EL (cell line): ENCODE measurements at regions not wholly inside any gene's neighbourhood (a gene's known extent, or its start where the extent isn't known, plus 50 kb on each side); places are given as distances from the start of the nearest gene placed in this dataset.
A peak's percentile ranks its signal among the peaks of the same experiment; 100 is the strongest.

ENCODE experiments used
- DNase-seq: peaks from one replicate; pipeline ENCODE4 v3.0.0-alpha.2; 2016

DNA sequence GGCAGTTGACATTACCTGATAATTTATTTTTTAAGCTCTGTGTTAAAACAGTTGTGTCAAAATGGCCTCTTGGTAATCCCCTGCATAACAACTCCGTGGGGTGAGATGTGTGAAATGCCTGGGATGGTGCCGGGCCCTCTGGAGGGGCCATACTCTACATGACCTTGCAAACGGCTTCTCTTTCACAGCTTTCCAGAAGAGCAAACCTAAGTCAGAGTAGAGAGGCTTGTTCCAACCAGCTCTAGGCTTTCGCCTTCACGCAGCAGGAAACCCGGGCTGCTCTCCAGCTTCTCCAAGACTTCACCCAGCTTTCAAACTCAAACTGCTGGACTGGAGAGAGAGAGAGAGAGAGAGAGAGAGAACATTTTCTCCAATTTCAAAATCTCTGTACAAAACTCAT, 120.1 kb downstream of the SNX18 start:
- no peak for DNase-seq

GRCh38 chr5:54634089-54634488, 116.5 kb downstream of the SNX18 start:
- no peak for DNase-seq

DNA sequence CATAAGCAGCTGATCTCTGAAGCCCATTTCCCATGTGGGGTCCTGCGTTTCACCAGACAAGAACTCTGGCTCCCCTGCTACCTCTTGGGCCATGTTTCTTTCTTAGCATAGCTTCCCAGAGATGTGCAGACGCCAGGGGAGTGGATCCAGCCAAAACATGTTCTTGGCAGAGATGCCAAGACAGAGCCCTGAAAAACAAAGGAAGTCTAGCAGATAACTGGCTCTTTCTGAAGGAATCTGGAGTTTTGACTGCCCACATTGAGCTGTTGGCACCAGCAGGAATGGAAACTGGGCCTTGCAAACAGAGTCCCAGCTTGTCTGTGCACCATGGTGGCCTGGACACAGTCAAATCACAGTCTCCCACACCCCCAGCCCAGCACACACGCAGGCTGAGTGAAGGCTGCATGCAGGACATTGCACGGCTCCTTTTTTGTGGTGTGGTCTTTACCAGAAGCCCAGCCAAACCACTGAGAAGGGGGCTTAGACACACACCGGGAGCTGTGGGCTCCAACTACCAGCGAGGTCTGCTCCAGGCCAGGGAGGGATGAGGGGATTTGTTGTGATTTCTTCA, 114.7 kb downstream of the SNX18 start:
- no peak for DNase-seq

DNA sequence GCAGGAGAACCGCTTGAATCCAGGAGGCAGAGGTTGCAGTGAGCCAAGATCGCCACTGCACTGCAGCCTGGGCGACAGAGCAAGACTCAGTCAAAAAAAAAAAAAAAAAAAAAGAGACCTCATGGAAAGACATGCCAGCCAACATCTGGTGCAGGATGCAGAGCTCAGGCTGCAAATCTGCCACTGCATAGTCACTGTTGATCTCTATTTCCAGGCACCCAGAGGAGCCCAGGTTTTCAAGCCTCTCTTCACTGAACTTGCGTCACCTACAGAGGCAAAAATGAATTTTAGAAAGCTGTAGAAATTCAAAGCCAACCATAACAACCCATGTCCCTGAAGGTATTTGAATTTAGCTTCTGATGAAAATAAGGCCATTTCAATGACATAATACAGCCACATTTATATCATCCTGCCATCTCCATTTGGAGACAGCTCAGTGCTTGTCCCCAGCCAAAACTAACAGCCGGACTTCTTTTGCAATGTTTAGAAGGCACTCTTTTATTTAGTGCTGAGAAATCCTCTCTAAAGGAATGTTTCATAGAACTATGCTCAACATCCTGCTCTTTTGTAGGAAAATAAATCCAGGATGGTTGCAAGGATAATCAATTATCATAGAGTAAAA, 113.3 kb downstream of the SNX18 start:
- DNase-seq: no peak

DNA sequence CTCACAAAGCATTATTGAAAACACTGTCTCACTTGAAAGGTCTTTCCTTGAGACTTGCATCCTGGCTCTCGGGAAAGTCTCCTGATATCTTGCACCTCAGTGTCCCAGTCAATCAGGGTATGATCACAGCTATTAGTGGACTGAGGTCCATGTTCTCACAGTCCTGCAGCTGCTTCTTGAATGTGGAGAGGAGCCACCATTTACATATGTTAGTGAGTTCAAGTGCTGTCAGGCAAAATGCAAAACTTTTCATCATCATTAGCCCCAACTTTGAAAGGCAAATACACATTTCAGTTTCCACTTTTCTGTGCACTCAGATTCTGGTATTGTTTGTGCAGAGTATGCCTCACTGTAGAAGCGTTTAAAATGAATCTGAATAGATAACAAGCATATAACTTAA, 111.6 kb downstream of the SNX18 start:
- no peak for DNase-seq

GRCh38 chr5:54628050-54628449, 110.5 kb downstream of the SNX18 start:
- no peak for DNase-seq

DNA sequence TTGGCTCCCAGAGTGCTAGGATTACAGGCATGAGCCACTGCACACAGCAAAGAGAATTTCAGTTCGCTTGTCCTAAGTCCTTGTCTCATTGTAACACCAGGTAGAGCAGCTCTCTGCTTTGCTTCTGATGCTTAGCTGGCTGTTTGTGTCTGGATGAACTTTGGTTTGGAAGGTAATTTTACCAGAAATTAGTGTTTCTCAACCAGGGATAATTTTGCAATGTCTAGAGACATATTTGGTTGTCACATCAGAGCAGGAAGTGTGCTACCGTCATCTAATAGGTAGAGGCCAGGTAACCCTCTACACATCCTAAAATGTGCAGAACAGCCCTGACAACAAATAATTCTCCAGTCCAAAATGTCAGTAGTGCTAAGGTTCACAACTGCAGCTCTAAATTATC, 108.8 kb downstream of the SNX18 start:
- no peak for DNase-seq

- DNase-seq: peak; percentile 26
Observed at GRCh38 chr5:54624805-54625568, 107.4 kb downstream of the SNX18 start.

DNA sequence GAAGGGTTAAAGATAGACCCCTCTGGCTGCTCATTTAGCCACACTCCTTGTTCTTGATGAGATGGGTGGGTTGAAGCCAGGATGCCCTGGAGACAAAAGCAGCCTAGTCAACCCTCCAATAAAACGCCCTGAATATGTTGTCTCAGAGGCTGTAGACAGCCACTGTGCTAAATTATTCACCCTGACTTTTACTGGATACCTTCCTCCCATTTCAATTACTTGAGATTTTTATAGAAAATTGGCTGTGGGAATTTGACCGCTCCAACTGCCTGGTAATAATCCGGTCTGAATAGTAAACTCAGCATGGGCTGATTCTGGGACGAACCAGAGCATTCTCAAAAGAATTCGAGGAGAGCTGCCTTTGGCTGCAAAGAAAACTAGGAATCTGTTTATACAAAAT, 104.2 kb downstream of the SNX18 start:
- DNase-seq: no peak

GRCh38 chr5:54621048-54621447, 103.5 kb downstream of the SNX18 start:
- no peak for DNase-seq

- DNase-seq: no peak
Observed at GRCh38 chr5:54620141-54620933, 102.8 kb downstream of the SNX18 start.

GRCh38 chr5:54619731-54620130, 102.2 kb downstream of the SNX18 start:
- no peak for DNase-seq

GRCh38 chr5:54616518-54617220, 99.1 kb downstream of the SNX18 start:
- no peak for DNase-seq

DNA sequence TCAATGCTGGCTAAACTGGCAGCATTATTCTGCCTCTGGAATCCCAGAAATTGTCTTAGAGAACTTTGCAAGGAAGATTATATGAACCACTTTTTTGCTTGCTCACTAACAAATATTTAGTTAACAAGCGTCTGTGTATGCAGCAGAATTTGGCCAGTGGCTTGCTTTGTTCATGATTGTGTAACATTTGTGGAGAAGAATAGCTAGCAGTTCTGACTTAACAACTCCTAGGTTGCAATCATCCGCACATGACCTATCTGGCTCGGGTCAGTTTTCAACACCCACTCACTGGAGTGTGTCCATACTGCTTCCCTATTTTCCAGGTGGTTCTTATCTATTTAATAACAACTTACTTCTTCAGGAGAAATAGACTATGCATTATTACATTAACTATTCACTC, 98.5 kb downstream of the SNX18 start:
- DNase-seq: no peak

DNA sequence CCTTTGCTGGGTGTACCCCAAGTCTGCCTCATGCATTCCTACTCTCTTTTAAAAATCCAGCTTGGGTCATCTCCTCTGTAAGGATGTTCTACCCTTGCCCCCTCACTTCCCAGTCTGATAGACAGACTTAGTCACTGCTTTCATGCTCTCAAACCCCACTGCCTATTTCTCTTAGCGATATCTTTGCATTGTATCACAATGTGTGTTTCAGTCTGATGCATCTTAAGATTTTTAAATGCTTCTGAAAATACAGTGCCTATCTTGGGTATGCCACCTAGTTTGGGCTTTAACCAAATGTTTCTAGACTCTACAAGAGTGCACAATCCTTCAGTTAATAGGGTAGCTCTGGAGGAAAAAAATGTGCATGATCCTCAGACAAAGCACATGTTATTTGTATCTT, 97.8 kb downstream of the SNX18 start:
- no peak for DNase-seq

DNA sequence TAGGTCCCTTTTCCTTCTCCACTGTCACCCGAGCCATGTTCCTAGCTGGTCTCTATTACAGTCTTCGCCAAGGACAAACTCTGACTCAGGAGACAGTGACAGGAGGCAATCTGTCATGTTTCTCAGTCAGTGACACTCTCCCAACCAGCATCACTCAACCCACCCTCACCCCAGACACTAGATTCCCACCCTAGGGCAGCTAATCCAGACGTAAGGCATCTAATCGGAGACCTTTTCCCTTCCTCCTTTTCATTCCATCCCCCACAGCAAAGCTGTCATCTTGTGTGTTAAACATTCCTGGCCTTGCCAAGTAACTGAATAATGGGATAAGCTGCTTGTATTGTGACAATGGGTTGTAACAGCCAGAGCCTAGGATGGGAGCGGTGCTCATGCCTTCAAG, 95.2 kb downstream of the SNX18 start:
- DNase-seq: no peak

DNA sequence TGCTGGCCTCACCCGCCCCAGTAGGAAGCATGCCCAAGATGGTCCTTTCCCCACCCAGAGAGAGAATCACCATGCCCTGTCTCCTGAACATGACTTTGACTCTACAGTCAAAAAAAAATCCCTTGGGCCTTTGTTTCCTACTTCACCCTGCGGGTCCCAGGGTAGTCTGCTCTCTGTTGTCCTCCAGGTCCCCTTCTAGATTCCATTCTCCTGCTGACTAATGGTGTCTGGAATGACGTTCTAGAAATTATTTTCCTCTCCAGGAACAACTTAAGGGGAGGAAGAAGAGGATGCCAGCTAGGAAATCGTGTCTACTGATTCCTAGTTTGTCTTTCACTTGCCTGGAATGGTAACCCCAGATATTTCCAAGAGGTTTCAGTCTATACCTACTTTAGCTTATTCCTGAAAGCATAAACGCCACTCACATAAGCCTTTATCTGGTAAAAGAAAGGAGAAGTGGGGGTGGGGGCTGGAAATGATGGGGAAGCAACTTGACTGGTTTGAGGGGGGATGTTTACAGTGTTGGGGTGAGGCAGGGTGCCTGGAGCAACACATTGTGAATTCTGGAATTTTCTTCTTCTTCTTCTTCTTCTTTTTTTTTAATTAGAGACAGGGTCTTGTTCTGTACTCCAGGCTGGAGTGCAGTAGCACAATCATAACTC, 93.9 kb downstream of the SNX18 start:
- peak; percentile 67 for DNase-seq

DNA sequence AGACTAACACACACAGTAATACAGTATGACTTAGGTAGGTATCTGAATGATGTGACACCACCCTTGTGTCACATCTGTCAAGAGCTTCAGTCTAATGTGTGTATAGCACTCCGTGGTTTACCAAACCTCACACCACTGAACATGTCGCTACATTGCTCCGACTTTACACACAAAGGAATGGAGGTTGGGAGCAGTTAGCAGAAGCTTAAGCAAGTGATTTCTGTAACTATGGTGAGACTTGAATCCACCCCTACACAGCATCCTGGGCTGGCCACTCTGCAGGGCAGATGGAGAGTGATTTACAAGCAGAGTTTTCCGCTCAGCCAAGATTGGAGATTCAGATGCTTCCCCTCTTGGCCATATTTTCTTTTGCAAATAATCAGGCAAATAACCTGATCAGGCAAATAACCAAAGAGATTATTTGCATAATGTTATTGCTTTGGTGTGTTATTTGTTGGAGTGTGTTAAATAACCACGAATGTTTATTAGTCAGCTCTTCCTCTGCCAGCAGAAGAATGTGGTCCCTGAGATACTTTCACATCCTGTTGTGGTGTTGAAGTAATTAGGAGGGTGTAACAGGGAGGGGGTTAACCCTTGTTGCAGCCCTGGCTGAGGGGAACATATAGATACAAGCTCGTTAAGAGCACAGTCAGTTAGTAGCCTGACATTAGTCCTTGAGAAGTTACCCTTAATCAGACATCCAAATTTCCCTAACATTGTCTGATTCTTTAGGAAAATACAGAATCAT, 92.8 kb downstream of the SNX18 start:
- peak; percentile 43 for DNase-seq

DNA sequence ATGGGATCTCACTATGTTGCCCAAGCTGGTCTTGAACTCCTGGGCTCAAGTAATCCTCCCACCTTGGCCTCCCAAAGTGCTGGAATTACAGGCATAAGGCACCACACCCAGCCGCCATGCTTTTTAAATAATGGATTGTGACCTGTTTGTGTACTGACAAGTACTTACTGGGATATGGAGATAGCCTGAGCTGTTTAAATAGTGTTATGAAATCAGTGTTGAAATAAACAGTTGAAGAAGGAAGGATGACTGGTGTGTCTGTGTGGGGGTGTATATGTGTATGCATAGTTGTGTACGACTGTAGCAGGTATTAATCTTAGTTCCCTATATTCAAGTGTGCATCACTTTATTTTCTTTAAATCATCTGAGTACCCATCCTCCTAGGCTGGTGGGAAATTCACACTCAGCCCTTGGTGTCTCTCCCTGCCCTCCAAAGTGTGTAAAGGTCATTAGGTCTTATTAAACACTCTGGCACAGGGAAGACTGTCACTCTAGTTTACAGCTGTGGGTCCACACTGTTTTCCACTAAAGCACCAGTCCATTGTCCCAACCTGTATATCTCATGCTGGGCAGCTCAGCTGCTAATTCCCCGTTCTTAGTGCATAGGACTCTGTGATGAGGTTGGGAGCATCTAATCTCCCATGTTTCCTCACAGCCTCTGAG, 91.0 kb downstream of the SNX18 start:
- DNase-seq: no peak

DNA sequence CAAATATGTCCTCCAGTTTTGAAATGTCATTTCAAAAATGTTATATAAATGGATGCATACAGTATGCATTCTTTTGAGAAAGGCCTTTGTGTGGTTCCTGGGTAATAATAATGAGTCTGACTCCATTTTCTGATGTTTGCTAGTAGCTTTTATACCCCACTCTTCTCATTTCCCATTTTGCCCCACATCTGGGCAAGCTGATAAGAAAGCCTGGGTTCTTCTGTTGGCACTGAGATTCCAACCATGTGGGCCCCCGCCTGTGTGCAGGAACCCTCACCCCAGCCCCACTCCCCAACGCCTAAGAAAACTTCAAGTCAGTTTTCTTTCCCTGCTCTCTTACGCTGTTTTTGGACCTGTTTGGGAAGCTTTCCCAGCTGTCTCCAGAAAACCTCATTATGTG, 89.4 kb downstream of the SNX18 start:
- no peak for DNase-seq

DNA sequence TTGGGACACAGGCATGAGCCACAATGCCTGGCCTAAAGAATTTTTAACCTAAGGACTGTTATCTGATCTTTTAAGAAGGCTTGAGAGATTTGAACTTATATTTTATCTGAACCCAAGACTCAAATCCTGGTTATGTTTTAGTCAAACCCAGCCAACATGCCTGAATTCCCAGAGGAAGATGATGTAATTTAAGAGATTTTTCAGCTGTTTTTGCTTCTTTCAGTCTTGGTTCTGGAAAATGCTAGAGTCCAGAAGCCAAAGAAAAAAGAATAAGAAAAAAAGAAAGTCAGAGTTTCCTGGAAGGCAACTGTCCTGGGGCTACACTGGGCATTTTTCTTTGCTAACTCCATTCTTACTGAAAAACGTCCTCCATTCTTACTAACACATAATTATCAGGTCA, 85.8 kb downstream of the SNX18 start:
- DNase-seq: no peak
